ENCODE measurements at regions not wholly inside any gene's neighbourhood (a gene's known extent, or its start where the extent isn't known, plus 50 kb on each side); places are given as distances from the start of the nearest gene placed in this dataset.

DNA sequence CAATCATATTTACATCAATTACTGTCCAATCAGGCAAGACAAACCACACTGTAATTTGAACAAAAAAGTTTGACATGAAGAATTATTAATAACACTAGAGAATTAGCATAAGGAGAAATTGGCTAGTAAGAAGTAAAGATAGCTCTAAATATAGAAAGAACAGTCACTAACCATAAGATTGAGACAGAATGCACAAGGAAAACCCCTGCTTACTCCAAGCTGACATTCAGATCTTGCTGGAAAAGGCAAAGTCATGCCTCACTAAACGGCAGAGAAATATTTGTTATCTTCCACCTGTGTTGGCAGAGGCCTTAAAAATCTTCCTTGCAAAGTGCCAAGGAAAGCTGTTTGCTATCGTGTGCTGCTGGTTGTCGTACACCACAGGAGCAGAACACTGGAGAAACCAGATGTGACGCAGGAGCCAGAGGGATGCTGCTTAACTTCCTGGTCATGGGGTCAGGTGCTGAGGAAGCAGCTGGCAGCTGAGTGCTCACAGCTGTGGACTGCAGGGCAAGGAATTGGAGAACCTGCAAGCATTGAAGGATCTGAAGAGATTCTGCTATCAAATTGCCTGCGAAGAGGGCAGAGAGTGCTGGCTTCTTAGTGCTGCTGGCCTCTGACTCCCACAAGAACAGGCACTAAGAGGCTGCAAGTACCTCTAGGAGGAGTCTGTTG, 1323.3 kb downstream of the LRFN5 start:
- ChIA-PET CTCF (no interaction called here), POLR2A (no interaction called here)
- Mint-ChIP-seq H3K36me3 (no peaks in the 10 kb centered on the region), H3K27ac (no peak overlapping the region), H3K4me1 (ENCODE audit: low read depth) (no peaks in the 10 kb centered on the region), H3K27me3 (no peaks in the 10 kb centered on the region), H3K4me3 (no peak overlapping the region), H3K9me3 (peaks cover 19% of the 10 kb centered on the region)
- no peak for DNase-seq
- intact Hi-C loops (cut with micrococcal nuclease), result no loop called here

DNA sequence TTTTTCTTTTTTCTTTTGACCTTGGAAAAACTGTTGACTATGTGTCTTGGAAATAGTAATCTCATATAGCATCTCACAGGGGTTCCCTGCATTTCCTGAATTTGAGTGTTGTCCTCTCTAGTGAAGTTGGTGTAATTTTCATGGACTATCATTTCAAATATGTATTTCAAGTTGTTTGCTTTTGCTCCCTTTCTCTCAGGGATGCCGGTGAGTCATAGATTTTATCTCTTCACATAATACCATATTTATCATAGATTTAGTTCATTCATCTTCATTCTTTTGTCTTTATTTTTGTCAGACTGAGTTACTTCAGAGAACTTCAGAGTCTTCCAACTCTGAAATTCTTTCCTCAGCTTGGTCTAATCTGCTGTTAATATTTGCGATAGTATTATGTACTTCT, 1320.6 kb downstream of the LRFN5 start:
- Mint-ChIP-seq H3K27ac (no peak overlapping the region), H3K4me3 (no peak overlapping the region), H3K36me3 (no peaks in the 10 kb centered on the region), H3K27me3 (no peaks in the 10 kb centered on the region), H3K4me1 (ENCODE audit: low read depth) (no peaks in the 10 kb centered on the region), H3K9me3 (peaks cover 30% of the 10 kb centered on the region)
- DNase-seq, result no peak
- POLR2A ChIA-PET, result no interaction called here
- intact Hi-C loops (cut with micrococcal nuclease), result no loop called here
- CTCF ChIA-PET, result no interaction called here

DNA sequence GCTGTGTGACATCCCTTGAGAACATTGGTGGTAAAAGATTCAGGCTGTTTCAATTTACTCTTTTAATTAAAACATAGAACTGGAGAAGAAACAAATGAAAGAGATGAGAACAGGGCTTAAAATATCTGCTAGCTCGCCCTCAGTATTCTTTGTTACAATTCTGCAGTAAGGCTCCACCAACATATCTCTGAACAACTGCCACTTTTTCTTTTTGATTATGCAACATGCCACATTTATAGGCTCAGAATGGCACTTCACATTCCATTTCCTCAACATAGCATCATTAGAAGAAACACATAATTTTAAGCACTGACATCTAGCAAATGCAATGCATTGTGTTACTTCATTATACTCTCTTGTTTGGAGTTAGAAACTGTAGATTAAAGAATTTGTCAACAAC, 1315.2 kb downstream of the LRFN5 start:
- H3K9me3 Mint-ChIP-seq, result peaks cover 25% of the 10 kb centered on the region
- POLR2A ChIA-PET, result no interaction called here
- H3K4me3 Mint-ChIP-seq, result no peak overlapping the region
- DNase-seq, result no peak
- no peaks in the 10 kb centered on the region for H3K27me3 Mint-ChIP-seq
- H3K27ac Mint-ChIP-seq, result no peak overlapping the region
- no peaks in the 10 kb centered on the region for H3K4me1 Mint-ChIP-seq (ENCODE audit: low read depth)
- intact Hi-C loops (cut with micrococcal nuclease), result no loop called here
- H3K36me3 Mint-ChIP-seq, result no peaks in the 10 kb centered on the region
- CTCF ChIA-PET, result no interaction called here

DNA sequence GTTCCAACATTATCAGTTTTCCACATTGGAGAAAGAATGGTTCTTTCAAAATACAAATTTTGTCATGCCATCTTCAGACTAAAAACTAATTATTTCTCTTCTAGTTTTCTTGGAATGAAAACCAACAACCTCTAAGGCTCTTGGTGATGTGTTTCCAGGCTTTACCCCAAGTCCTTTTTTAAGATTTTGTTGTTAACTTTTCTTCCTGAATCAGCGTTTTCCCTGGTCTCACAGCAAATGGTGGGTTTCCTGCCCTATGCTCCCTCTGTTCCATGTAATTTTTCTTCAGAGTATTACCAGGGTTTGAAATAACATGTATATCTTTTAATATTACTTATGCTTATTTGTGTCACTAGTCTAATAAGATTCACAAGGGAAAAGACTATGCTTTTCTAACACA, 1311.9 kb downstream of the LRFN5 start:
- ChIA-PET CTCF (no interaction called here), POLR2A (no interaction called here)
- no peak overlapping the region for H3K27ac Mint-ChIP-seq
- H3K4me1 Mint-ChIP-seq (ENCODE audit: low read depth), result no peaks in the 10 kb centered on the region
- peaks cover 21% of the 10 kb centered on the region for H3K9me3 Mint-ChIP-seq
- intact Hi-C loops (cut with micrococcal nuclease), result no loop called here
- H3K36me3 Mint-ChIP-seq, result no peaks in the 10 kb centered on the region
- no peak for DNase-seq
- H3K4me3 Mint-ChIP-seq, result no peak overlapping the region
- H3K27me3 Mint-ChIP-seq, result no peaks in the 10 kb centered on the region

DNA sequence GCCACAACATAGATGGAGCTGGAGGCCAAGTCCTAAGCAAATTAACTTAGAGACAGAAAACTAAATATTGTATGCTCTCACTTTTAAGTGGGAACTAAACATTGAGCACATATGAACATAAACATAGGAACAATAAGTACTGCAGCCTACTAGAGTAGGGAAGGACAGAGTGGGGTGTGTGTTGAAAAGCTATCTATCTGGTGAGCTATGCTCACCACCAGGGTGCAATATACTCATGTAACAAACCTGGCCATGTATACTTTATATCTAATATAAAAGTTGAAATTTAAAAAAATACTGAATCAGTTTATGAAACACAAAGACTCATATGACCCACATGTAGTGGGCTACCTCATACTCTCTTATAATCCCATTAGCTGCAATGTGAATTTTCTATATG, 1305.0 kb downstream of the LRFN5 start:
- POLR2A ChIA-PET, result no interaction called here
- no peaks in the 10 kb centered on the region for H3K4me1 Mint-ChIP-seq (ENCODE audit: low read depth)
- H3K27ac Mint-ChIP-seq, result no peak overlapping the region
- CTCF ChIA-PET, result no interaction called here
- no peaks in the 10 kb centered on the region for H3K36me3 Mint-ChIP-seq
- no peak overlapping the region for H3K4me3 Mint-ChIP-seq
- H3K9me3 Mint-ChIP-seq, result peaks cover 19% of the 10 kb centered on the region
- no peak for DNase-seq
- H3K27me3 Mint-ChIP-seq, result no peaks in the 10 kb centered on the region
- intact Hi-C loops (cut with micrococcal nuclease), result no loop called here

- Mint-ChIP-seq H3K4me3 (no peak overlapping the region), H3K4me1 (ENCODE audit: low read depth) (no peaks in the 10 kb centered on the region), H3K27ac (no peak overlapping the region), H3K36me3 (no peaks in the 10 kb centered on the region), H3K9me3 (peaks cover 13% of the 10 kb centered on the region), H3K27me3 (no peaks in the 10 kb centered on the region)
- ChIA-PET CTCF (no interaction called here), POLR2A (no interaction called here)
- intact Hi-C loops (cut with micrococcal nuclease), result no loop called here
- no peak for DNase-seq
Observed at GRCh38 chr14:42909659-42910058, 1303.0 kb downstream of the LRFN5 start.

DNA sequence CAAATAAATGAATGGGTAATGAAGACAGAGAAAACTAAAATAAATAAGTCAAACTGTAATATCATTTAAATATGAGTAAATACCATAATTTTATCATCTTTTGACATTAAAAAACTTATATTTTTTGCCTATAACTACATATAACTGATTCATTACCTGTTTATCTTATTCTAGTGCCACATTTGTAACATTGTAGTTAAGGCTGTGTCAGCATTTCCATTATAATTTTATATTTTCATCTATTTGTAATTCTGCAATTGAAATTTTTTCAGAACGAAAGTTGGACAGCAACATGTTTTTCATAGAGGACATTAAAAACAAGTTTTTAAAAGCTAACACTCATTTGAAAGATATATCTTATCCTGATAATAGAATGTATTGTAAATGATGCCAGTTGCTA, 1286.5 kb downstream of the LRFN5 start:
- ChIA-PET POLR2A (no interaction called here), CTCF (no interaction called here)
- no peak for DNase-seq
- H3K27me3 Mint-ChIP-seq, result no peaks in the 10 kb centered on the region
- H3K9me3 Mint-ChIP-seq, result peaks cover 18% of the 10 kb centered on the region
- H3K36me3 Mint-ChIP-seq, result no peaks in the 10 kb centered on the region
- intact Hi-C loops (cut with micrococcal nuclease), result no loop called here
- H3K27ac Mint-ChIP-seq, result no peak overlapping the region
- H3K4me1 Mint-ChIP-seq (ENCODE audit: low read depth), result no peaks in the 10 kb centered on the region
- no peak overlapping the region for H3K4me3 Mint-ChIP-seq

DNA sequence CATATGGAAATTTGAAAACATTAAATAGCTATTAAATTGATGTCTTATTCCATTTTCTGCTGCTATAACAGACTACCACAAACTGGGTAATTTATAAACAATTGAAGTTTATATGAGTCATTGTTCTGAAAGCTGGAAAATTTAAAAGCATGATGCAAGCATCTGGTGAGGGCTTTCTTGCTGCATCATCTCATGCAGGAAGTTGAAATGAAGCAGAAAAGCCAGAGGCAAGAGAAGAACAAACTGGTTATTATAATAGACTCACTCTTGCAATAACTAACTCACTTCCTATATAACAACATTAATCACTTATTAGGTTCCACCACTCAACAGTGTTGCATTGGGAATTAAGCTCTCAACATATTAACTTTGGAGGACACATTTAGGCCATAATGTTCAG, 1277.4 kb downstream of the LRFN5 start:
- CTCF ChIA-PET, result no interaction called here
- POLR2A ChIA-PET, result no interaction called here
- Mint-ChIP-seq H3K27me3 (no peaks in the 10 kb centered on the region), H3K4me3 (no peak overlapping the region), H3K27ac (no peak overlapping the region), H3K4me1 (ENCODE audit: low read depth) (no peaks in the 10 kb centered on the region), H3K36me3 (no peaks in the 10 kb centered on the region), H3K9me3 (peaks cover 9% of the 10 kb centered on the region)
- intact Hi-C loops (cut with micrococcal nuclease), result no loop called here
- no peak for DNase-seq

- Mint-ChIP-seq H3K4me1 (ENCODE audit: low read depth) (no peaks in the 10 kb centered on the region), H3K9me3 (peaks cover 3% of the 10 kb centered on the region), H3K36me3 (no peaks in the 10 kb centered on the region), H3K27me3 (no peaks in the 10 kb centered on the region), H3K4me3 (no peak overlapping the region), H3K27ac (no peak overlapping the region)
- ChIA-PET POLR2A (no interaction called here), CTCF (no interaction called here)
- intact Hi-C loops (cut with micrococcal nuclease), result no loop called here
- DNase-seq, result no peak
Observed at GRCh38 chr14:42877716-42878115, 1271.0 kb downstream of the LRFN5 start.

- ChIA-PET CTCF (no interaction called here), POLR2A (no interaction called here)
- Mint-ChIP-seq H3K4me1 (ENCODE audit: low read depth) (no peaks in the 10 kb centered on the region), H3K36me3 (no peaks in the 10 kb centered on the region), H3K27me3 (no peaks in the 10 kb centered on the region), H3K4me3 (no peak overlapping the region), H3K9me3 (peaks cover 6% of the 10 kb centered on the region), H3K27ac (no peak overlapping the region)
- intact Hi-C loops (cut with micrococcal nuclease), result no loop called here
- DNase-seq, result no peak
Observed at GRCh38 chr14:42872786-42873185, 1266.1 kb downstream of the LRFN5 start.

DNA sequence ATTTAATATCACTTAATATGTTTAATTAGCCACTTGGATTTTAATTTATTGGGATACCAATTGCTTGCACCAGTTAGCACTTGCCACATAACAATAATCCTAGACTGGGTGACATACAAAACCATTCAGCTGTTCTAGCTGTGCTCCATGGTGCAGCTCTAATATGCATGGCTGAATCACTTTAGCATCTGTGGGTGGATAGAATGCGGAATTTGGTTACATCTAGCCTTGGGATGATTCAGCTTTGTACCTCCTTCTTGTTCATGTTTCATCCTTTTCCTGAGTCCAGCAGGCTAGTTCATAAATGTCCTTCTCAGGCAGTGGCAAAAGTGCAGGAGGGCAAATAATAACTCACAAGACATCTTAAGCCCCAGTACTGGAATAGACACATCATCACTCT, 1263.0 kb downstream of the LRFN5 start:
- peaks cover 9% of the 10 kb centered on the region for H3K9me3 Mint-ChIP-seq
- H3K27me3 Mint-ChIP-seq, result no peaks in the 10 kb centered on the region
- no peak overlapping the region for H3K27ac Mint-ChIP-seq
- H3K4me1 Mint-ChIP-seq (ENCODE audit: low read depth), result no peaks in the 10 kb centered on the region
- intact Hi-C loops (cut with micrococcal nuclease), result no loop called here
- DNase-seq, result no peak
- no peaks in the 10 kb centered on the region for H3K36me3 Mint-ChIP-seq
- H3K4me3 Mint-ChIP-seq, result no peak overlapping the region
- POLR2A ChIA-PET, result no interaction called here
- CTCF ChIA-PET, result no interaction called here

- POLR2A ChIA-PET, result no interaction called here
Observed at GRCh38 chr14:42862114-42862513, 1255.4 kb downstream of the LRFN5 start.

DNA sequence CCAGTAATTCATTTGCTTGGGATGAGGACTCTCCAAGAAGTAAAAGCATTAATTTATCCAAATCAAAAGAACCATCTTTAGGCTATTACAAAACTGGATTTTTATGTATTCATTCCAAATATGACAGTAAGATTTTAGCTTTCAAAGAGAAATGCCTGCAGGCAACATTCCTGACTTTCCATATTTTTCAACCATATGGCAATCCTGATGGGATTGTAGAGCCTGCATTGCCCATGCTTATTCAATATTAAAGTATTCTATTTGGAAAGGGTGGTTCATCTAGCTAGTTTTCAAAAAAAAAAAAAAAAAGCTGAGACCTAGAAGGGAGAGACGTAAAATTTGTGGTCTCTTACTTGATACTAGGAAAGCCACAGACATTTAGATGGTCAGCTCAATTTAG, 1253.7 kb downstream of the LRFN5 start:
- intact Hi-C loops (cut with micrococcal nuclease), result no loop called here
- CTCF ChIA-PET, result no interaction called here

More at GRCh38 chr14:42862114-42862513, 1255.4 kb downstream of the LRFN5 start:
- CTCF ChIA-PET, result no interaction called here
- H3K4me3 Mint-ChIP-seq, result no peak overlapping the region
- no peaks in the 10 kb centered on the region for H3K36me3 Mint-ChIP-seq
- H3K9me3 Mint-ChIP-seq, result peaks cover 6% of the 10 kb centered on the region
- no peak for DNase-seq
- no peaks in the 10 kb centered on the region for H3K4me1 Mint-ChIP-seq (ENCODE audit: low read depth)
- H3K27ac Mint-ChIP-seq, result no peak overlapping the region
- H3K27me3 Mint-ChIP-seq, result no peaks in the 10 kb centered on the region
- intact Hi-C loops (cut with micrococcal nuclease), result no loop called here

DNA sequence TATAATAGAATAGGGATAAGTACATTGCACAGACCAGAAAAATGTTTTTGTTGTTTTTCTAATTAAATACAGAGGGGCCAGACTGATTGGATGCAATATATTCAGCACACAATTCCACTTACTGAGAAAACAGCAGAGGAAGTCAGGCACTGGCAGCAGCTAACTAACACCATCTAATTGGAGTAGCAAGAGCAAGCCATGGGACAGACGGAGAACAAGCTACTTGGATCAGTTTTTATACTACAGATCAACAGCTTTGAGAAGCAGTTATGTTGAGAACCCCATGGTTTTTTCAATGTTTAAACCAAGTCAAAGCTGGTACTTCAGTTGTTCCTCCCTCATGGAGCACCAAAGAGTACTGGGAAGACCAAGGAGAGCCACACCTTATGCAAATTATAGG, 1249.4 kb downstream of the LRFN5 start:
- Mint-ChIP-seq H3K4me1 (ENCODE audit: low read depth) (no peaks in the 10 kb centered on the region), H3K9me3 (peaks cover 7% of the 10 kb centered on the region), H3K36me3 (no peaks in the 10 kb centered on the region), H3K27me3 (no peaks in the 10 kb centered on the region), H3K4me3 (no peak overlapping the region), H3K27ac (no peak overlapping the region)
- intact Hi-C loops (cut with micrococcal nuclease), result no loop called here
- CTCF ChIA-PET, result no interaction called here
- POLR2A ChIA-PET, result no interaction called here
- no peak for DNase-seq

More for the DNA sequence above, 1253.7 kb downstream of the LRFN5 start:
- Mint-ChIP-seq H3K4me1 (ENCODE audit: low read depth) (no peaks in the 10 kb centered on the region), H3K27ac (no peak overlapping the region), H3K27me3 (no peaks in the 10 kb centered on the region), H3K36me3 (no peaks in the 10 kb centered on the region), H3K9me3 (peaks cover 6% of the 10 kb centered on the region), H3K4me3 (no peak overlapping the region)
- POLR2A ChIA-PET, result no interaction called here
- DNase-seq, result no peak

Measured in activated CD4-positive, alpha-beta memory T cell treated with anti-CD3 and anti-CD28 coated beads for 36 hours (primary cell).